ENCODE measurements at regions not wholly inside any gene's neighbourhood (a gene's known extent, or its start where the extent isn't known, plus 50 kb on each side); places are given as distances from the start of the nearest gene placed in this dataset.

DNA sequence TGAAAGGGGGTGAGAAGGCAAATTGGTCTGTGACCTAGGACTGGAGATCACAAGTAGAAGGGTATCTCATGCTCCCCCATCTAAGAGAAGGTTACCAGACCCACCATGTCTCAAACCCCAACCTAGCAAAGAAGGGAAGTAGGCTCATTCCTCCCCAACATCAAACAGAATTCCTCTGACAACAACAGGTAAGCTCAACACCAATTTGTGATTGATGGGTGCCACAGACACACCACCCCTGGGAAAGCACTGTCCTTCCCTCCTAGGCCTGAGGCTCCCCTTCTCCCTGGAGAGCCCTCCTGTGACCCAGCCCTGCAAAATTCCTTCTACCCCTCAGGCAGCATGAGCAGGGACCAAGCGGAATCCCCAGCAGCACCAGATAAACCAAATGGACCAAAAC lies 154.3 kb downstream of the BUD13 start:
- peaks cover 0 to 3% (median 0%) of the 10 kb centered on the region in 3 donors for H3K9me3 ChIP-seq (ENCODE audit: control insufficient read depth in 2 of 3, insufficient read depth in 1 of 3, low read length in 3 of 3)
- H3K27ac ChIP-seq (ENCODE audit: low read depth in 2 of 2, low read length in 2 of 2), result no peak overlapping the region
- H3K9ac ChIP-seq (ENCODE audit: low read length in 3 of 3), result no peak overlapping the region
- TF ChIP-seq, protein P1, sequence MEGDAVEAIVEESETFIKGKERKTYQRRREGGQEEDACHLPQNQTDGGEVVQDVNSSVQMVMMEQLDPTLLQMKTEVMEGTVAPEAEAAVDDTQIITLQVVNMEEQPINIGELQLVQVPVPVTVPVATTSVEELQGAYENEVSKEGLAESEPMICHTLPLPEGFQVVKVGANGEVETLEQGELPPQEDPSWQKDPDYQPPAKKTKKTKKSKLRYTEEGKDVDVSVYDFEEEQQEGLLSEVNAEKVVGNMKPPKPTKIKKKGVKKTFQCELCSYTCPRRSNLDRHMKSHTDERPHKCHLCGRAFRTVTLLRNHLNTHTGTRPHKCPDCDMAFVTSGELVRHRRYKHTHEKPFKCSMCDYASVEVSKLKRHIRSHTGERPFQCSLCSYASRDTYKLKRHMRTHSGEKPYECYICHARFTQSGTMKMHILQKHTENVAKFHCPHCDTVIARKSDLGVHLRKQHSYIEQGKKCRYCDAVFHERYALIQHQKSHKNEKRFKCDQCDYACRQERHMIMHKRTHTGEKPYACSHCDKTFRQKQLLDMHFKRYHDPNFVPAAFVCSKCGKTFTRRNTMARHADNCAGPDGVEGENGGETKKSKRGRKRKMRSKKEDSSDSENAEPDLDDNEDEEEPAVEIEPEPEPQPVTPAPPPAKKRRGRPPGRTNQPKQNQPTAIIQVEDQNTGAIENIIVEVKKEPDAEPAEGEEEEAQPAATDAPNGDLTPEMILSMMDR (IDR thresholded peaks at IDR 0.05; ENCODE audit: borderline replicate concordance, extremely low read depth, insufficient read depth), result no peak
- DNase-seq (no peak), FAIRE-seq (no peak)
- H3K27me3 ChIP-seq (ENCODE audit: control insufficient read depth, insufficient read depth, low read length), result no peaks in the 10 kb centered on the region
- no peaks in the 10 kb centered on the region for H3K4me1 ChIP-seq (ENCODE audit: control insufficient read depth in 2 of 3, insufficient read depth in 2 of 3, low read depth in 1 of 3, low read length in 3 of 3)
- no peaks in the 10 kb centered on the region for H3K36me3 ChIP-seq (ENCODE audit: control insufficient read depth in 2 of 3, insufficient read depth in 3 of 3, low read length in 3 of 3)
- intact Hi-C loops (cut with DNase I), result no loop called here
- H3K4me3 ChIP-seq (ENCODE audit: low read length in 3 of 3), result no peak overlapping the region

DNA sequence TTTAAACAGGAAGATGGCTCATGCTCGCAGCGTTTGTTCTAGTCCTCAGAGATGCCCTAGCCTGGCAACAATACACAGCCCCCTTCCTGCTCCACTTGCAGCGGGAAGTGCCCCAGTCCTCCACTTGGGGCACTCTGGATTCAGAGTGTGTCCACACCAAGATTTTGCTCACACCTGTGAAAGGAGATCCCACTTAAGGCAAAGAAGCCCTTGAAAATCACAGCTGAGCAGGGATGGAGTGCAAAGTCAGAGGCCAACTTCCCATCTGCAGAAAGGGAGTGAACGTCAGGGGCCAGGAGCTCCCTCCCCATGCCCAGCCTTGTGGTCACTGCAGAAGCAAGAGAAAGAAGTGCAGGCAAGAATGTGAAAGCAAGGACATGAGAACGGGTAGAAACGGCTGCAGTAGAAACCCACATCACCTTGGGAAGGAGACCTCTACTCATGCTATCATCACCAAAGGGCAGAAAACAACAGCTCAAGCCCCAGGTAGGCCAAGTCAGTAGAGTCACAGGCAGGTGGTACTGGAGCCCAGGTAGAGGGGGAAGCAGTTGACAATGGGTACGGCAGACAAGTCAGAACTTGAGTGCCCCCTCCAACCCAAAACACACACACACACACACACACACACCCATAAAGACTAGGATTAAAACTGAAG lies 157.4 kb downstream of the BUD13 start:
- H3K36me3 ChIP-seq (ENCODE audit: control insufficient read depth in 2 of 3, insufficient read depth in 3 of 3, low read length in 3 of 3), result no peaks in the 10 kb centered on the region
- H3K27ac ChIP-seq (ENCODE audit: low read depth in 2 of 2, low read length in 2 of 2), result no peak overlapping the region
- DNase-seq (no peak), FAIRE-seq (no peak)
- intact Hi-C loops (cut with DNase I), result no loop called here
- peaks cover 0 to 10% (median 0%) of the 10 kb centered on the region in 3 donors for H3K9me3 ChIP-seq (ENCODE audit: control insufficient read depth in 2 of 3, insufficient read depth in 1 of 3, low read length in 3 of 3)
- TF ChIP-seq, protein P1 (IDR thresholded peaks at IDR 0.05; ENCODE audit: borderline replicate concordance, extremely low read depth, insufficient read depth), result no peak
- H3K4me3 ChIP-seq (ENCODE audit: low read length in 3 of 3), result no peak overlapping the region
- H3K9ac ChIP-seq (ENCODE audit: low read length in 3 of 3), result no peak overlapping the region
- H3K4me1 ChIP-seq (ENCODE audit: control insufficient read depth in 2 of 3, insufficient read depth in 2 of 3, low read depth in 1 of 3, low read length in 3 of 3), result no peaks in the 10 kb centered on the region
- H3K27me3 ChIP-seq (ENCODE audit: control insufficient read depth, insufficient read depth, low read length), result no peaks in the 10 kb centered on the region

DNA sequence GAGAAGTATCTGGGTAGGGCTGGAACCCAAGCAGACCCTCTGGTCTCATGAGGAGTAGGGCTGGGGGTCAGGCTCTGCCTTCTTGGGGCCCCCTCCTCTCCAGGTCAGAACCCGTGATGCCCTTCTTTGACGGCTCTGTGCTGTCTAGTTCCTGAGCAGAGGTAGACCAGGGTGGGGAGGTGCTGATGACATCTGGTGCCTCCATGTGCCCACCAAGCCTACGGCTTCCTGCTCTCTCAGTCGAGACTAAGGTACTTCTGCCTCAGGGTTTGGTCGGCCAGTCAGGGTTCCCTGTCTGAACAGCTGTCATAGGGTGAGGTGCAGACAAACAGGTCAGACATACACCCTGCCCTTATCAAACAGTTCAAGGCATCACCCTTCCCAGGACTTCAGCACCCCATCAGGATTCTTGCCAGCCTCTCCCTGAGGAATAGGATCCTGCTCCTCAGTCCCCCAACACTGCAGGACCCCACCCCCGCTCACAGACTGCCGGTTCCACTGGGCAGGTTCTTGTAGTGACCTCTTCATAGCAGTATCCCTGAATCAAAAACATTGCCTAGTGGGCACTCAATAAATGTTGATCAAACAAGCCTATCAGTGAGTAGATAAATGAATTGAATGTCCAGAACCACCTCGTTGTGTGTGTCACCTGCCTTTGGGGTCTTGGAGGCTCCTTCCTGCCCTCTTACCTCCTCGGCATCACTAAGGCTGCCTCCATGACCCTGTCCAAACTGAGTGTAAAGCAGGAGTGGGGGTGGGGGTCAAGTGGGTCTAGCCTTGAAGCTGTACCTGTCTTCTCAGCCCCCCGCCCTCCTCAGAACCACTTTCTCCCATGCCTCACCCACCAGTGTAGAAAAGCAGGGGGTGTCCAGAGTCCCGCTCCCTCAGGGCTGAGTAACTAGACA lies 158.2 kb downstream of the BUD13 start:
- intact Hi-C loops (cut with DNase I), result no loop called here
- no peak for DNase-seq
- no peaks in the 10 kb centered on the region for H3K4me1 ChIP-seq (ENCODE audit: control insufficient read depth in 2 of 3, insufficient read depth in 2 of 3, low read depth in 1 of 3, low read length in 3 of 3)
- H3K36me3 ChIP-seq (ENCODE audit: control insufficient read depth in 2 of 3, insufficient read depth in 3 of 3, low read length in 3 of 3), result no peaks in the 10 kb centered on the region
- TF ChIP-seq, protein P1 (IDR thresholded peaks at IDR 0.05; ENCODE audit: borderline replicate concordance, extremely low read depth, insufficient read depth), result no peak
- H3K27me3 ChIP-seq (ENCODE audit: control insufficient read depth, insufficient read depth, low read length), result no peaks in the 10 kb centered on the region
- H3K9ac ChIP-seq (ENCODE audit: low read length in 3 of 3), result no peak overlapping the region
- no peak for FAIRE-seq
- H3K27ac ChIP-seq (ENCODE audit: low read depth in 2 of 2, low read length in 2 of 2), result no peak overlapping the region
- peaks cover 0 to 10% (median 0%) of the 10 kb centered on the region in 3 donors for H3K9me3 ChIP-seq (ENCODE audit: control insufficient read depth in 2 of 3, insufficient read depth in 1 of 3, low read length in 3 of 3)
- H3K4me3 ChIP-seq (ENCODE audit: low read length in 3 of 3), result no peak overlapping the region
